A549 (cell line): ENCODE measurements at regions not wholly inside any gene's neighbourhood (a gene's known extent, or its start where the extent isn't known, plus 50 kb on each side); places are given as distances from the start of the nearest gene placed in this dataset.

ENCODE experiments used
- ATAC-seq, 2 experiments: fragments of 200-7000 bp in 1 of 2; fragments of >200 bp in 1 of 2; cut with Nextera tagmentation in 1 of 2; cut with Tn5 transposase in 1 of 2; 3 replicates each; pipeline versions ENCODE4 v1.8.0 to v1.9.1; 2018 to 2020; ENCODE audit warnings: mild to moderate bottlenecking in 1 of 2, moderate library complexity in 1 of 2
- CTCF ChIA-PET: fragments of 300-600 bp; sonication (Branson Sonifier 250); formaldehyde crosslinking; extraction: SDS; loops from one replicate; lab custom pipeline; 2021; ENCODE audit warnings: antibody characterized with exemption, inconsistent platforms; lab: Yijun Ruan, JAX
- POLR2A ChIA-PET: fragments of 350-600 bp; formaldehyde crosslinking; extraction: SDS; loops from one replicate; lab custom pipeline; 2021; ENCODE audit warnings: antibody characterized with exemption, inconsistent platforms; lab: Yijun Ruan, JAX
- DNase-seq, 2 experiments: peaks; one replicate each; pipeline versions ENCODE4 v3.0.0 to v3.0.0-alpha.2; 2011 to 2016; ENCODE audit warnings: low read depth in 1 of 2, low spot score in 1 of 2
- FAIRE-seq: peaks from 2 replicates; lab custom pipeline; 2011; peaks lifted over from hg19 to GRCh38; lab: Jason Lieb, UNC
- H3K27ac ChIP-seq, 2 experiments: fragments of >200 bp; sonication (Bioruptor Twin); formaldehyde crosslinking; 3 replicates each; pipeline ENCODE4 v1.5.1; 2016 to 2017
- H3K4me1 ChIP-seq: fragments of >200 bp; sonication (Bioruptor Twin); formaldehyde crosslinking; 3 replicates; pipeline ENCODE4 v1.6.1; 2016
- H3K4me2 ChIP-seq: fragments of >200 bp; sonication (Bioruptor Twin); formaldehyde crosslinking; 3 replicates; pipeline ENCODE4 v1.6.1; 2016
- H3K4me3 ChIP-seq: fragments of >200 bp; sonication (Bioruptor Twin); formaldehyde crosslinking; 3 replicates; pipeline ENCODE4 v1.5.1; 2016
- H3K9me3 ChIP-seq: fragments of >200 bp; sonication (Bioruptor Twin); formaldehyde crosslinking; 3 replicates; pipeline ENCODE4 v1.6.1; 2016
- CBX8 ChIP-seq: fragments of 200-600 bp; sonication (generic); IDR thresholded peaks from 2 replicates; pipeline ENCODE4 v1.6.1; 2016
- CHD4 ChIP-seq: fragments of 200-600 bp; sonication (generic); IDR thresholded peaks from 2 replicates; pipeline ENCODE4 v1.6.1; 2016; ENCODE audit warnings: antibody characterized with exemption, mild to moderate bottlenecking, borderline replicate concordance
- E2F6 ChIP-seq: IDR thresholded peaks from 2 replicates; pipeline ENCODE4 v1.6.1; 2012; ENCODE audit warnings: low read depth, borderline replicate concordance
- EHMT2 ChIP-seq: fragments of 200-600 bp; sonication (generic); IDR thresholded peaks from 2 replicates; pipeline ENCODE4 v1.6.1; 2016; ENCODE audit warnings: antibody characterized with exemption, low read depth, mild to moderate bottlenecking, moderate library complexity
- ELK1 ChIP-seq: fragments of 150-350 bp; IDR thresholded peaks from 2 replicates; pipeline ENCODE4 v1.6.1; 2014; ENCODE audit warnings: low read depth, mild to moderate bottlenecking, low read length
- FOSB ChIP-seq: fragments of 250-450 bp; sonication (Bioruptor Pico); IDR thresholded peaks from 2 replicates; pipeline ENCODE4 v1.5.0; 2020; ENCODE audit warnings: mild to moderate bottlenecking, moderate library complexity
- FOXS1 ChIP-seq: fragments of 250-450 bp; sonication (Bioruptor Pico); IDR thresholded peaks from 2 replicates; pipeline ENCODE4 v1.5.0; 2020; ENCODE audit warnings: mild to moderate bottlenecking, moderate library complexity
- GATA3 ChIP-seq: IDR thresholded peaks from 2 replicates; pipeline ENCODE4 v1.6.1; 2012; ENCODE audit warnings: borderline replicate concordance
- HES2 ChIP-seq: fragments of >200 bp; sonication (Bioruptor Twin); formaldehyde crosslinking; IDR thresholded peaks from 2 replicates; pipeline ENCODE4 v1.6.1; 2016
- HEYL ChIP-seq: fragments of 250-450 bp; sonication (Bioruptor Pico); IDR thresholded peaks from 2 replicates; pipeline ENCODE4 v1.8.0; 2021; ENCODE audit warnings: mild to moderate bottlenecking, moderate library complexity
- HMGXB4 ChIP-seq: fragments of 250-450 bp; sonication (Bioruptor Pico); IDR thresholded peaks from 2 replicates; pipeline ENCODE4 v1.5.0; 2021; ENCODE audit warnings: mild to moderate bottlenecking, moderate library complexity, borderline replicate concordance
- HOXA7 ChIP-seq: fragments of 250-450 bp; sonication (Bioruptor Pico); IDR thresholded peaks from 2 replicates; pipeline ENCODE4 v1.5.0; 2020; ENCODE audit warnings: mild to moderate bottlenecking, moderate library complexity
- HOXB5 ChIP-seq: fragments of 250-450 bp; sonication (Bioruptor Pico); IDR thresholded peaks from 2 replicates; pipeline ENCODE4 v1.5.0; 2020; ENCODE audit warnings: mild to moderate bottlenecking, moderate library complexity
- JUN ChIP-seq, 2 experiments: fragments of >200 bp; sonication (Bioruptor Twin); formaldehyde crosslinking; IDR thresholded peaks; 2 replicates in 1 of 2; 3 replicates in 1 of 2; pipeline ENCODE4 v1.6.1; 2016 to 2017
- JUNB ChIP-seq: fragments of >200 bp; sonication (Bioruptor Twin); formaldehyde crosslinking; IDR thresholded peaks from 2 replicates; pipeline ENCODE4 v1.6.1; 2016
- KDM5A ChIP-seq: fragments of 200-600 bp; sonication (generic); IDR thresholded peaks from 2 replicates; pipeline ENCODE4 v1.6.1; 2016; ENCODE audit warnings: antibody characterized with exemption, mild to moderate bottlenecking
- MAZ ChIP-seq: fragments of 150-350 bp; IDR thresholded peaks from 2 replicates; pipeline ENCODE4 v1.6.1; 2014; ENCODE audit warnings: antibody characterized with exemption, low read depth, low read length, borderline replicate concordance
- NFE2L2 ChIP-seq: fragments of 150-350 bp; conservative IDR thresholded peaks from 2 replicates; pipeline ENCODE4 v1.6.1; 2014; ENCODE audit warnings: low read length
- PHF8 ChIP-seq: fragments of 200-600 bp; sonication (generic); IDR thresholded peaks from 2 replicates; pipeline ENCODE4 v1.6.1; 2016; ENCODE audit warnings: low read depth, mild to moderate bottlenecking, antibody characterized with exemption, moderate library complexity, borderline replicate concordance
- RAD21 ChIP-seq, 2 experiments: fragments of >200 bp in 1 of 2; sonication (Bioruptor Twin) in 1 of 2; formaldehyde crosslinking in 1 of 2; IDR thresholded peaks in 1 of 2; conservative IDR thresholded peaks in 1 of 2; 2 replicates in 1 of 2; 3 replicates in 1 of 2; pipeline ENCODE4 v1.6.1; 2012 to 2018; ENCODE audit warnings: inconsistent platforms in 1 of 2
- SMC3 ChIP-seq: fragments of >200 bp; sonication (Bioruptor Twin); formaldehyde crosslinking; IDR thresholded peaks from 3 replicates; pipeline ENCODE4 v1.6.1; 2018; ENCODE audit warnings: inconsistent platforms
- SREBF2 ChIP-seq: fragments of 450-650 bp; IDR thresholded peaks from 2 replicates; pipeline ENCODE4 v1.6.1; 2014; ENCODE audit warnings: mild to moderate bottlenecking, moderate library complexity
- WGBS: methylation state at CpG from one replicate; pipeline ENCODE4 v1.1.6; 2017; ENCODE audit errors: missing lambda C conversion rate; 5-methylcytosine and 5-hydroxymethylcytosine counted together

GRCh38 chr5:123265551-123265950 is 157.7 kb downstream of the CEP120 start (continued):
- no peak for TF ChIP-seq SMC3

- CTCF ChIA-PET: no interaction called here
- POLR2A ChIA-PET: no interaction called here
- Histone ChIP-seq H3K9me3 (no peaks in the 10 kb centered on the region), H3K4me2 (no peak overlapping the region), H3K27ac (no peak overlapping the region), H3K4me1 (no peaks in the 10 kb centered on the region), H3K4me3 (no peak overlapping the region)
- no peak for DNase-seq
- ATAC-seq: no peak
- TF ChIP-seq KDM5A (no peak), EHMT2 (no peak), SREBF2 (no peak), CHD4 (no peak), JUNB (no peak), FOXS1 (no peak), MAZ (no peak), GATA3 (no peak), SMC3 (no peak), E2F6 (no peak), JUN (IDR thresholded peaks at IDR 0.05) (no peak), HES2 (no peak), CBX8 (no peak), FOSB (CRISPR knock-in tag) (no peak)
- no peak for FAIRE-seq
- WGBS: 15% methylated on average over 2 of the region's 2 CpGs
Observed at GRCh38 chr5:123264394-123264793, 158.8 kb downstream of the CEP120 start.

- FAIRE-seq: no peak
- Histone ChIP-seq H3K4me3 (no peak overlapping the region), H3K4me1 (no peaks in the 10 kb centered on the region), H3K27ac (no peak overlapping the region), H3K9me3 (no peaks in the 10 kb centered on the region), H3K4me2 (no peak overlapping the region)
- POLR2A ChIA-PET: no interaction called here
- no peak for ATAC-seq
- CTCF ChIA-PET: no interaction called here
- WGBS: 61% methylated on average over 2 of the region's 2 CpGs
- no peak for DNase-seq
- TF ChIP-seq HOXA7 (CRISPR knock-in tag) (no peak), NFE2L2 (no peak), PHF8 (no peak), HOXB5 (CRISPR knock-in tag) (no peak), JUNB (no peak), HEYL (no peak), HES2 (no peak), ELK1 (no peak), HMGXB4 (CRISPR knock-in tag) (no peak), EHMT2 (no peak), RAD21 (conservative IDR thresholded peaks at IDR 0.05 in 1 of 2, IDR thresholded peaks at IDR 0.05 in 1 of 2) (no peak)
Observed at GRCh38 chr5:123263859-123264258, 159.3 kb downstream of the CEP120 start.
